Liver (tissue), 8 donors: ENCODE measurements at regions not wholly inside any gene's neighbourhood (a gene's known extent, or its start where the extent isn't known, plus 50 kb on each side); places are given as distances from the start of the nearest gene placed in this dataset.

Source experiments
- DNase-seq: peaks from one replicate; pipeline ENCODE4 v3.0.0-alpha.2; 2017; ENCODE audit warnings: low spot score
- H3K27ac ChIP-seq, 2 donors: one replicate each; pipeline ENCODE4 v1.7.0; 2013; ENCODE audit warnings: inconsistent platforms in 2 of 2, low read length in 2 of 2, control low read depth in 1 of 2, low read depth in 1 of 2, mild to moderate bottlenecking in 1 of 2
- H3K27me3 ChIP-seq, 4 donors: one replicate each; pipeline versions ENCODE4 v1.6.1 to v1.7.0; 2013; ENCODE audit warnings: low read length in 3 of 4, inconsistent platforms in 1 of 4, mild to moderate bottlenecking in 1 of 4, moderate library complexity in 1 of 4; ENCODE audit not compliant: control insufficient read depth in 4 of 4, insufficient read depth in 4 of 4
- H3K36me3 ChIP-seq, 4 donors: one replicate each; pipeline versions ENCODE4 v1.6.1 to v1.7.0; 2013; ENCODE audit warnings: low read length in 3 of 4, mild to moderate bottlenecking in 3 of 4, low read depth in 1 of 4, moderate library complexity in 1 of 4; ENCODE audit not compliant: control insufficient read depth in 4 of 4, insufficient read depth in 3 of 4
- H3K4me1 ChIP-seq, 4 donors: one replicate each; pipeline versions ENCODE4 v1.6.1 to v1.7.0; 2013; ENCODE audit warnings: low read length in 3 of 4, mild to moderate bottlenecking in 3 of 4, moderate library complexity in 1 of 4; ENCODE audit not compliant: control insufficient read depth in 4 of 4, insufficient read depth in 4 of 4
- H3K4me3 ChIP-seq, 3 donors: one replicate each; pipeline versions ENCODE4 v1.6.1 to v1.7.0; 2013; ENCODE audit warnings: low read length in 3 of 3, control low read depth in 1 of 3, low read depth in 1 of 3, mild to moderate bottlenecking in 1 of 3
- H3K9ac ChIP-seq, 2 donors: one replicate each; pipeline ENCODE4 v1.7.0; 2013; ENCODE audit warnings: low read length in 2 of 2, mild to moderate bottlenecking in 2 of 2, moderate library complexity in 2 of 2, control low read depth in 1 of 2, low read depth in 1 of 2
- H3K9me3 ChIP-seq, 4 donors: one replicate each; pipeline versions ENCODE4 v1.6.1 to v1.7.0; 2013; ENCODE audit warnings: low read length in 3 of 4; ENCODE audit not compliant: control insufficient read depth in 4 of 4
- EGR1 ChIP-seq, 2 donors: IDR thresholded peaks; 2 replicates each; pipeline ENCODE4 v1.6.1; 2016 to 2018; ENCODE audit warnings: antibody characterized with exemption in 2 of 2, low read depth in 2 of 2
- FOXA1 ChIP-seq: IDR thresholded peaks from 2 replicates; pipeline ENCODE4 v1.6.1; 2016; ENCODE audit warnings: antibody characterized with exemption
- FOXA2 ChIP-seq: IDR thresholded peaks from 2 replicates; pipeline ENCODE4 v1.6.1; 2016; ENCODE audit warnings: antibody characterized with exemption
- HNF4A ChIP-seq, 2 donors: conservative IDR thresholded peaks; 2 replicates each; pipeline ENCODE4 v1.6.1; 2016; ENCODE audit warnings: antibody characterized with exemption in 2 of 2, mild to moderate bottlenecking in 2 of 2
- HNF4G ChIP-seq: IDR thresholded peaks from 2 replicates; pipeline ENCODE4 v1.6.1; 2016; ENCODE audit warnings: antibody characterized with exemption
- JUND ChIP-seq, 2 donors: IDR thresholded peaks; 2 replicates each; pipeline ENCODE4 v1.6.1; 2016; ENCODE audit warnings: antibody characterized with exemption in 2 of 2
- NR2F2 ChIP-seq: IDR thresholded peaks from 2 replicates; pipeline ENCODE4 v1.6.1; 2016; ENCODE audit warnings: antibody characterized with exemption
- RAD21 ChIP-seq, 2 donors: IDR thresholded peaks; 2 replicates each; pipeline ENCODE4 v1.6.1; 2016; ENCODE audit warnings: antibody characterized with exemption in 2 of 2, mild to moderate bottlenecking in 2 of 2
- REST ChIP-seq: IDR thresholded peaks from 2 replicates; pipeline ENCODE4 v1.6.1; 2016; ENCODE audit warnings: antibody characterized with exemption, mild to moderate bottlenecking
- RXRA ChIP-seq, 2 donors: IDR thresholded peaks; 2 replicates each; pipeline ENCODE4 v1.6.1; 2017 to 2018; ENCODE audit warnings: antibody characterized with exemption in 2 of 2, mild to moderate bottlenecking in 1 of 2
- SP1 ChIP-seq: IDR thresholded peaks from 2 replicates; pipeline ENCODE4 v1.6.1; 2018; ENCODE audit warnings: antibody characterized with exemption, mild to moderate bottlenecking
- TAF1 ChIP-seq: conservative IDR thresholded peaks from 2 replicates; pipeline ENCODE4 v1.6.1; 2016; ENCODE audit warnings: antibody characterized with exemption, mild to moderate bottlenecking
- YY1 ChIP-seq: IDR thresholded peaks from 2 replicates; pipeline ENCODE4 v1.6.1; 2016; ENCODE audit warnings: antibody characterized with exemption, mild to moderate bottlenecking
- WGBS: extraction: QIAGEN DNeasy Blood & Tissue Kit; methylation state at CpG from one replicate; pipeline ENCODE4 v1.1.7; 2013; 5-methylcytosine and 5-hydroxymethylcytosine counted together
- TF ChIP-seq, protein P1 (sequence below): IDR thresholded peaks from 2 replicates; pipeline ENCODE4 v1.6.1; 2016; ENCODE audit warnings: antibody characterized with exemption
- TF ChIP-seq, protein P2 (sequence below): IDR thresholded peaks from 2 replicates; pipeline ENCODE4 v1.6.1; 2016; ENCODE audit warnings: antibody characterized with exemption
- TF ChIP-seq, protein P3 (sequence below): fragments of 150-350 bp; IDR thresholded peaks from 2 replicates; pipeline ENCODE4 v1.5.1; 2017; ENCODE audit warnings: improper control_type of control experiment, low read depth, low read length; ENCODE audit not compliant: missing input control
- TF ChIP-seq, protein P4 (sequence below): IDR thresholded peaks from 2 replicates; pipeline ENCODE4 v1.6.1; 2016; ENCODE audit warnings: antibody characterized with exemption
- donor health status: healthy.
- donor health status: healthy.
- donor health status: healthy.
- donor health status: healthy.
- donor health status: healthy.

GRCh38 chr2:58794916-58795315 is 553.8 kb upstream of the FANCL start:
- Histone ChIP-seq H3K9ac (no peak overlapping the region), H3K27ac (no peak overlapping the region), H3K4me3 (no peak overlapping the region), H3K4me1 (no peaks in the 10 kb centered on the region), H3K36me3 (no peaks in the 10 kb centered on the region), H3K9me3 (no peaks in the 10 kb centered on the region), H3K27me3 (no peaks in the 10 kb centered on the region)
- no peak for TF ChIP-seq HNF4A (conservative IDR thresholded peaks at IDR 0.05)
- no peak for TF ChIP-seq TAF1
- TF ChIP-seq, protein P1, sequence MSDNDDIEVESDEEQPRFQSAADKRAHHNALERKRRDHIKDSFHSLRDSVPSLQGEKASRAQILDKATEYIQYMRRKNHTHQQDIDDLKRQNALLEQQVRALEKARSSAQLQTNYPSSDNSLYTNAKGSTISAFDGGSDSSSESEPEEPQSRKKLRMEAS = no peak
- no peak for TF ChIP-seq SP1
- no peak for TF ChIP-seq NR2F2
- TF ChIP-seq, protein P2, sequence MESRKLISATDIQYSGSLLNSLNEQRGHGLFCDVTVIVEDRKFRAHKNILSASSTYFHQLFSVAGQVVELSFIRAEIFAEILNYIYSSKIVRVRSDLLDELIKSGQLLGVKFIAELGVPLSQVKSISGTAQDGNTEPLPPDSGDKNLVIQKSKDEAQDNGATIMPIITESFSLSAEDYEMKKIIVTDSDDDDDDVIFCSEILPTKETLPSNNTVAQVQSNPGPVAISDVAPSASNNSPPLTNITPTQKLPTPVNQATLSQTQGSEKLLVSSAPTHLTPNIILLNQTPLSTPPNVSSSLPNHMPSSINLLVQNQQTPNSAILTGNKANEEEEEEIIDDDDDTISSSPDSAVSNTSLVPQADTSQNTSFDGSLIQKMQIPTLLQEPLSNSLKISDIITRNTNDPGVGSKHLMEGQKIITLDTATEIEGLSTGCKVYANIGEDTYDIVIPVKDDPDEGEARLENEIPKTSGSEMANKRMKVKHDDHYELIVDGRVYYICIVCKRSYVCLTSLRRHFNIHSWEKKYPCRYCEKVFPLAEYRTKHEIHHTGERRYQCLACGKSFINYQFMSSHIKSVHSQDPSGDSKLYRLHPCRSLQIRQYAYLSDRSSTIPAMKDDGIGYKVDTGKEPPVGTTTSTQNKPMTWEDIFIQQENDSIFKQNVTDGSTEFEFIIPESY = no peak
- no peak for DNase-seq

DNA sequence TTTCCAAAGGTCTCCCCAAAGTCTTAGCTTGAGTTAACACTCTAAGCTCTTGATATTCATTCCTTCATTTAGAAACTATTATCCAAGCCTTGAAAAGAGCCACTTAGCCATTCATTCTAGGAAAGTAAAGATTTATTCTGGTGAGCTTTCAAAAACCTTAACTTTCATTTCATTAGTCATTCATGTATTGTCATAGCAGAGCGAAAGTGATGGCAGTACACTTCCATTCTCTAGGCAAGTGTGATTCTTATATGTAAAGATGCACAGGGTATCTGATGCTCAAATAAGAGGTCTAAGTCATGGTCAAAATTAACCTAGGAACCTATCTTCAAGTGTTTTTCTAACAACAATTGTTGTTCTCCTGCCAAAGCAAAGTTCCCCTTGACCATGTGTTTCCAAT is 553.0 kb upstream of the FANCL start:
- TF ChIP-seq, protein P3, sequence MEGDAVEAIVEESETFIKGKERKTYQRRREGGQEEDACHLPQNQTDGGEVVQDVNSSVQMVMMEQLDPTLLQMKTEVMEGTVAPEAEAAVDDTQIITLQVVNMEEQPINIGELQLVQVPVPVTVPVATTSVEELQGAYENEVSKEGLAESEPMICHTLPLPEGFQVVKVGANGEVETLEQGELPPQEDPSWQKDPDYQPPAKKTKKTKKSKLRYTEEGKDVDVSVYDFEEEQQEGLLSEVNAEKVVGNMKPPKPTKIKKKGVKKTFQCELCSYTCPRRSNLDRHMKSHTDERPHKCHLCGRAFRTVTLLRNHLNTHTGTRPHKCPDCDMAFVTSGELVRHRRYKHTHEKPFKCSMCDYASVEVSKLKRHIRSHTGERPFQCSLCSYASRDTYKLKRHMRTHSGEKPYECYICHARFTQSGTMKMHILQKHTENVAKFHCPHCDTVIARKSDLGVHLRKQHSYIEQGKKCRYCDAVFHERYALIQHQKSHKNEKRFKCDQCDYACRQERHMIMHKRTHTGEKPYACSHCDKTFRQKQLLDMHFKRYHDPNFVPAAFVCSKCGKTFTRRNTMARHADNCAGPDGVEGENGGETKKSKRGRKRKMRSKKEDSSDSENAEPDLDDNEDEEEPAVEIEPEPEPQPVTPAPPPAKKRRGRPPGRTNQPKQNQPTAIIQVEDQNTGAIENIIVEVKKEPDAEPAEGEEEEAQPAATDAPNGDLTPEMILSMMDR = no peak
- no peak for TF ChIP-seq SP1
- TF ChIP-seq, protein P1 = no peak
- no peak for TF ChIP-seq JUND (IDR thresholded peaks at IDR 0.05)
- no peak for TF ChIP-seq RAD21 (IDR thresholded peaks at IDR 0.05)
- TF ChIP-seq FOXA1 = no peak
- no peak for TF ChIP-seq REST
- no peak for TF ChIP-seq YY1
- TF ChIP-seq TAF1 = no peak
- TF ChIP-seq FOXA2 = no peak
- TF ChIP-seq, protein P4, sequence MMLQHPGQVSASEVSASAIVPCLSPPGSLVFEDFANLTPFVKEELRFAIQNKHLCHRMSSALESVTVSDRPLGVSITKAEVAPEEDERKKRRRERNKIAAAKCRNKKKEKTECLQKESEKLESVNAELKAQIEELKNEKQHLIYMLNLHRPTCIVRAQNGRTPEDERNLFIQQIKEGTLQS = no peak
- TF ChIP-seq EGR1 (IDR thresholded peaks at IDR 0.05; ENCODE audit: low read depth in 2 of 2) = no peak
- TF ChIP-seq, protein P2 = no peak
- no peak for TF ChIP-seq HNF4G
- no peak for TF ChIP-seq RXRA (IDR thresholded peaks at IDR 0.05)
- no peak for TF ChIP-seq NR2F2
- H3K27me3 ChIP-seq = no peaks in the 10 kb centered on the region
- H3K36me3 ChIP-seq = no peaks in the 10 kb centered on the region
- WGBS = 82% methylated on average over 1 of the region's 1 CpG
- no peaks in the 10 kb centered on the region for H3K4me1 ChIP-seq
- H3K9me3 ChIP-seq = no peaks in the 10 kb centered on the region
- no peak overlapping the region for H3K4me3 ChIP-seq
- DNase-seq = no peak
- H3K9ac ChIP-seq = no peak overlapping the region
- H3K27ac ChIP-seq = no peak overlapping the region
